HG02885 (cell line): ENCODE measurements at regions not wholly inside any gene's neighbourhood (a gene's known extent, or its start where the extent isn't known, plus 50 kb on each side); places are given as distances from the start of the nearest gene placed in this dataset.
A peak's percentile ranks its signal among the peaks of the same experiment; 100 is the strongest.
"Not testable (repeated sequence)": the region's sequence is repeated elsewhere in the genome, so short reads cannot be mapped to it uniquely, and the experiment has no call there.

Experiments
- ATAC-seq: cut with Tn5 transposase; IDR thresholded peaks from one replicate; pipeline ENCODE4 v1.9.1; 2021; ENCODE audit warnings: mild to moderate bottlenecking; ENCODE audit not compliant: unreplicated experiment, poor library complexity

GRCh38 chr2:136298631-136299030 lies 180.7 kb upstream of the CXCR4 start:
- no peak for ATAC-seq

- no peak for ATAC-seq
These were observed 180.0 kb upstream of the CXCR4 start for GRCh38 chr2:136297994-136298393.

GRCh38 chr2:136297312-136297711 lies 179.4 kb upstream of the CXCR4 start:
- ATAC-seq, result no peak

- no peak for ATAC-seq
These were observed 177.2 kb upstream of the CXCR4 start for GRCh38 chr2:136295168-136295567.

GRCh38 chr2:136291871-136292270 lies 173.9 kb upstream of the CXCR4 start:
- no peak for ATAC-seq

- no peak for ATAC-seq
These were observed 172.4 kb upstream of the CXCR4 start for GRCh38 chr2:136290326-136290725.

GRCh38 chr2:136288249-136288648 lies 170.3 kb upstream of the CXCR4 start:
- ATAC-seq, result no peak

GRCh38 chr2:136286423-136286822 lies 168.5 kb upstream of the CXCR4 start:
- no peak for ATAC-seq

GRCh38 chr2:136284226-136285119 lies 166.5 kb upstream of the CXCR4 start:
- peak; percentile 65 for ATAC-seq

- no peak for ATAC-seq
These were observed 164.3 kb upstream of the CXCR4 start for GRCh38 chr2:136282251-136282650.

GRCh38 chr2:136281281-136282114 lies 163.5 kb upstream of the CXCR4 start:
- no peak for ATAC-seq

- ATAC-seq, result not testable (repeated sequence)
These were observed 148.4 kb upstream of the CXCR4 start for GRCh38 chr2:136266346-136266745.

- no peak for ATAC-seq
These were observed 141.6 kb upstream of the CXCR4 start for GRCh38 chr2:136259551-136259950.

GRCh38 chr2:136257893-136258292 lies 139.9 kb upstream of the CXCR4 start:
- ATAC-seq, result no peak

- ATAC-seq, result peak; percentile 63
These were observed 137.9 kb upstream of the CXCR4 start for GRCh38 chr2:136255648-136256461.

- no peak for ATAC-seq
These were observed 137.2 kb upstream of the CXCR4 start for GRCh38 chr2:136255127-136255526.

- peak; percentile 47 for ATAC-seq
These were observed 136.7 kb upstream of the CXCR4 start for GRCh38 chr2:136254681-136255080.

GRCh38 chr2:136253288-136254004 lies 135.5 kb upstream of the CXCR4 start:
- ATAC-seq, result no peak

GRCh38 chr2:136251885-136252585 lies 134.1 kb upstream of the CXCR4 start:
- ATAC-seq, result no peak
